GM19463 (cell line): ENCODE measurements at regions not wholly inside any gene's neighbourhood (a gene's known extent, or its start where the extent isn't known, plus 50 kb on each side); places are given as distances from the start of the nearest gene placed in this dataset.
"Not testable (repeated sequence)": the region's sequence is repeated elsewhere in the genome, so short reads cannot be mapped to it uniquely, and the experiment has no call there.

Experiments used
- ATAC-seq: cut with Tn5 transposase; IDR thresholded peaks from one replicate; pipeline ENCODE4 v1.9.1; 2021; ENCODE audit warnings: mild to moderate bottlenecking, moderate library complexity; ENCODE audit not compliant: unreplicated experiment

DNA sequence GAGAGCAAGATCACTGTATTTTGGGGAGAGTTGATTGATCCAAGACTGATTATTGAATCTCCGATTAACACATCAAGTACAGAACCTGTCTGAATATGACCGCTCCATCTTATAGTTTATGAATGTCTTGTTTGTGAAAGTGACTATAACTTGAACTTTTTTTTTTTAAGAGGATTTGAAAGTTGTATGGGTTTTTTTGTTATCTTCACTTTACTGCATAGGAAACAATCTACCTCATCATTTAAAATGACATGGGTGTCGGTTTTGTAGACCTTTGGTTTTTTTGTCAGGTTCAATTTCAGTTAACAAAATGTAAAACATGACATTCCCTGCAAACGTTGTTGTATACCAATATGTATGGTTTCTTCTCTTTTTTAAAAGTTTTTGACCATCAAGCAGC lies 103.0 kb upstream of the NUDT6 start:
- no peak for ATAC-seq

DNA sequence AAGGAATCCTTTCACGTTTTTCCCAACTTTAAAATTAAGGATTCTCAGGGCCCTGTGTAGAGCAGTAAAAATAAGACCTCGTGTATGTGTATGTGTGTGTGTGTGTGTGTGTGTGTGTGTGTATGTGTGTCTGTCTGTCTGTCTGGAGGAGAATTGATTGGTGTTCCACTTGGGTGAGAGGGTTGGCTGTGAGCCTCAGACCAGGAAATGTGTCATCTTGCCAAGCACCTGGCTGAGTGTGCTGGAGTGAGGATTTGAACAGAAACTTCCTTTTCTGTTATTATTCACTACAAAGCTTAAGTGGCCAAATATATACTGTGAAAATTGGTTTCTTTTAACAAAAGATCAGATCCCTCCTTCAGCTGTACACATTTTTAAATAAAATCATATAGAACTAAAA lies 103.6 kb upstream of the NUDT6 start:
- not testable (repeated sequence) for ATAC-seq

DNA sequence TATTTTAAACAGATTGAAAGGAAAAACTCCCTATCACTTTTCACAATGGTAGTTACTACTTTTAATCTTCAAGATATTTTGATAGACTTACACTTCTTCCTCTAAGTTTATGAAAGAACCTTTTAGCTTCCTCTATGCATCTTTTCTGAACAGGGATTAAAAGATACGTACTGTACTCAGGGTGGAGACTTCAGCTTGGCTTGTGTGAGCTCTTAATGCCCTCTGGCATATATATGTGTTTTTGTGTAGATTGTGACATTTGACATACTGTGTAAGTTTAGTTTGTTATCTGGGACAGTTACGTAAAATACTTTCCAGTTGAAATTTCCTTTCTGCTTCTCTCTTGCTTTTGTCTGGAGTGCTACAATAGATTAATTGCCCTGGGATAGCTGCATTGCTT lies 109.3 kb upstream of the NUDT6 start:
- no peak for ATAC-seq

DNA sequence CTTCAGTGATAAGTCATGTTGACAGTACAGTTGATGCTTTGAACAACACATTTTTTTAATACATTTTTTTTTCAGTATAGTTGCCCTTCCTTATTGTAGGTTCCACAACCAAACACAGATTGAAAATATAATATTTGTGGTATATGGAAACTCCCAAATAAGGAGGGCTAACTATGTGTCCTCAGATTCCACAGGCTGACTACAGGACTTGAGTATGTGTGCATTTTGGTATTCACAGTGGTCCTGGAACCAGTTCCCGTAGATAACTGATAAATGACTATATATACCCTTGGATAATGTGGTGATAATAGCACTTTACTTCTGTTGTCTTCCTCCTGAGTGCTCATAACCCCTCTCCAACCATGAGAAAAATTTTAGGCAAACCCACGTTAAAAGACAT lies 111.6 kb upstream of the NUDT6 start:
- no peak for ATAC-seq

DNA sequence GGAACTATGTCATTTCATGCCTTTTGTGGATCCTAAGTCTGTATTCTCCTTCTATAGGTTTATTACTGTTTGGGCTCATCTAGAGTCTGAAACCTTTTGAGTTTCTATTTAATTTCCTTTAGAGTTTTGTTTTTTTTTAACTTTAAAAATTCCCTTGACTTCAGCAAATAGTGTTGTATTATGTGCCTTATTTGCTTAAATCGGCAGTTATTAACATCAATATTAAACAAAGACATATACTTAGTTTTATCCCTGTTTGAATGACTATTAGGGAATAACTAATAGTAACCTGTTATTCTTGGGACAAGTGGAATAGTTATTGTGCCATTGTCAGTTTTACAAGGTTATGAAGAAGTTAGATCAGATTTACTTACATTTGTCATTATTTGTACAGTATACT lies 112.8 kb upstream of the NUDT6 start:
- ATAC-seq = no peak

DNA sequence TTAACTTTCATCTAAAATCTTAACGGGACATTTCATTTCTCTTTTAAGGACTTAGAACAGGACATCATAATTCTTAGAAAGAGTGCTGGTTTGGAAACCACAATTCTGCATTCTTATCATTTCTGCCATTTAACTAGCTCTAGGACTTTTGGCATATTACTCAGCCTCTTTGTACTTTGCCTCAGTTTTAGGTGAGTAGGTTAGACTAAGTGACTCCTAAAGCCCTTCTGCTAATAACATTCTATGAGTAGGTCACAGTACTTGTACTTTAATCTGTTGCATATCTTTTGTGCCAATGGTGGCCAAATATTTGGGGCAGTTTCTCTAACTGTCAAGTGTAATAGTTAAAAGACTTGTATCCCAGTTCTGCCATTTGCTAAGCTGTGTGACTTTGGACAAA lies 115.4 kb upstream of the NUDT6 start:
- ATAC-seq = no peak

DNA sequence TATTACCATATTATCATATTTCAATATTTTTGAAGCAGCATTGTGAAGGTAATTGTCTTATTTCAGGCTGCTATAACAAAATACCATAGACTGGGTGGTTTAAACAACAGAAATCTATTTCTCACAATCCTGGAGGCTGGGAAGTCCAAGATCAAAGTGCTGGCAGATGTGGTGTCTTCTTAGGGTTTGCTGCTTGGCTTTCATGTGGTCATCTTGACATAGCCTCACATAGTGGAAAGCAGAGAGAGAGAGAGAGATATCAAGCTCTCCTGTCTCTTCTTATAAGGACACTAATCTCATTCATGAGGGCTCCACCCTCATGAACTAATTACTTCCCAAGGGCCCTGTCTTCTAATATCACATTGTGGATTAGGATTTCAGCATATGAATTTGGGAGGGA lies 119.7 kb upstream of the NUDT6 start:
- ATAC-seq = no peak

DNA sequence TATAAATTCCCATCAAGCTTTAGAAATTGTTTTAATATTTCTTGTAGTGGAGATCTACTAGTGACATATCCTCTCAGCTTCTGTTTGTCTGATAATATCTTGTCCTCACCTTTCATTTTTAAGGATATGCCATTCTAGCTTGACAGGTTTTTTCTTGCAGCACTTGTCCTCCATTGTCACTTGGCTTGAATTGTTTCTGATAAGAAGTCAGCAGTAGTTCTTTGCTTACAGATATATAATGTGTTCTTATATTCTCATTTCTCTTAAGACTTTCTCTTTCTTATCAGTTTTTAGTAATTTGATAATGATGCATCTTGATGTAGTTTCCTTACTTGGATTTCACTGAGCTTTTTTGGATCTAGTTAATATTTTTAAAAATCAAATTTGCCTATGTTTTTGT lies 120.6 kb upstream of the NUDT6 start:
- no peak for ATAC-seq

DNA sequence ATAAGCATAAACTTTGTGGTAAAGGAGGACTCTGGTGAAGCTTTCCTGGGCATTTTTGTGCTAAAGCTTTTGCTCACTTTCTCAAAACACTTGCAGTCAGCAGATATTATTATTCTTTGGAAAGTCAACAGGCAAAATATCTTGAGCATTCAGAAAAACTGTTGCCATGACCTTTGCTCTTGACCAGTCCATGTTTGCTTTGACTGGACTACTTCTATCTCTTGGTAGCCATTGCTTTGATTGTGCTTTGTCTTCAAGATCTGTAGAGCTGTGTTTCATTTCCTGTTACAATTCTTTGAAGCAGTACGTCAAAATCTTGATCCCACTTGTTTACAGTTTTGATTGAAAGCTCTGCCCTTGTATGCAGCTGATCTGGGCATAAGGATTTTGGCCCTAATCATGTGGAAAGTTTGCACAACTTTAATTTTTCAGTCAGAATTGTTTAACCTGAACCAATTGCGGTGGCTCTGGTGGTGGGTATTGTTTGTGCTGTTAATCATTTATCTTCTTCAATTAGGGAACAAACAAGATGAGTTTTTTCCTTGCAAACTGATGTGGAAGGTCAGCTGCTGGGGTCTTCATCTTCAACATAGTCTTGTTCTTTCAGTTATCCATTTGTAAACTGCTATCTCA lies 121.5 kb upstream of the NUDT6 start:
- ATAC-seq = no peak

DNA sequence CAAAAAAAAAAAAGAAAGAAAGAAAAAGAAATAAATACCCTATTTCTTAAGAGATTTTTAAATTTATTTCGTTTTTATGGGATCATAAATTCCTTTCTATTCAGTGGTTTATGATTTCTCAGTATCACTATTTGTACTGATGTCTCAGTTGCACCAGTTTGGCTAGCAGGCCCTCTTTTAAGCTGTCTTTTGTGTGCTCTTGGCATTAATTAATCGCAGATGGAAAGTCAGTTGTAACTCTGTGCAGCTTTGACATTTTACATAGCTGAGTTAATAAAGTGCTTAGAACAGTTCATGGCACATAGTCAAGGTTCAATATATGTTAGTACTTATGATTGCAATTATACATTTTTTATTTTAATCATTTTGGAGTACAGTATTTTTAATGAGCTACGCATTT lies 123.7 kb upstream of the NUDT6 start:
- ATAC-seq = no peak

DNA sequence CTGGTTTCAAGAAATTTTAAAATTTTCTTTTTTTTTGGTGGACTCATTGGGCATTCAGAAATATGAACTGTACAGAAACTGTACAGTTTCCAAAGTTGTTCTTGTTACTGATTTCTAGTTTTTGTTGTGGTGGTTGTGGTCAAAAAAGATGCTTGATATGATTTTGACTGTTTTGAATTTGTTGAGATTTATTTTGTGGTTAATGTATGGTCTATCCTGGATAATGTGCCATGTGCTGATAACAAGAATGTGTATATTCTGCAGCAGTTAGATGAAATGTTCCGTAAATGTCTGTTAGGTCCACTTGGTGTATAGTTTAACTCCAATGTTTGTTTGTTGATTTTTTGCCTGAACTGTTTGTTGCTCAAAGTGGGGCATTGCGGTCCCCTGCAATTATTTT lies 127.6 kb upstream of the NUDT6 start:
- ATAC-seq = no peak

DNA sequence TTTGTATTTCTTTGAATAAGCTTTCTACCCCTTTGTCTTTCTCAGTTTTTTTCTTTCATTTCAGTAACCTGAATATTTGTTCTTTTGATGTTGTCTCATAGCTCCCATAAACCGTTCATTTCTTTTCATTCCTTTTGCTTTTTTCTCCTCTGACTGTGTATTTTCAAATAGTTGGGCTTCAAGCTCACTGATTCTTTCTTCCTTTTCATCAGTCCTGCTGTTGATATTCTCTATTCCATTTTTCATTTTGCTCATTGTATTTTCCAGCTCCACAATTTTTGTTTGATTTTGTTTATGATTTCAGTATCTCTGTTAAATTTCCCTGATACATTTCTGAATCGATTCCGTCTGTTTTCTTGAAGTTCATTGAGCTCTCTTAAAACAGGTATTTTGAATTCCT lies 129.6 kb upstream of the NUDT6 start:
- no peak for ATAC-seq

DNA sequence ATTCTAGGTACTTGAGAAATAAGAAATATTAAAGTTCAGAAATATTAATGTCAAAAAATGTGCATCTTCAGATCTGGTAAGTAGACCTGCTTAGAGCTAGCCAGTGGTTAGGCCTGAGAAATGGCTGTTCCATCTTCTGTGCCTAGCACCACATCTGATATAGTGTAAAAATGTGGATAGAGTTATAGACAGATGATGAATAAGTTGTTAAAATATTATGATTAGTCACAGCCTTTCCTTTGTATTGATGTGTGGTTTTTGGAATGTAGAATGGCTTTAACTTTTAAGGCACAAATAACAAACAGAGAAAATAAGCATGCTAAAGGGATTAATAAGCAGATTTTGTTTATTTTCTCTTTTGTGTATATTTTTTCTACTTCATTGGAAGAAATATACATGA lies 133.5 kb upstream of the NUDT6 start:
- ATAC-seq = no peak

DNA sequence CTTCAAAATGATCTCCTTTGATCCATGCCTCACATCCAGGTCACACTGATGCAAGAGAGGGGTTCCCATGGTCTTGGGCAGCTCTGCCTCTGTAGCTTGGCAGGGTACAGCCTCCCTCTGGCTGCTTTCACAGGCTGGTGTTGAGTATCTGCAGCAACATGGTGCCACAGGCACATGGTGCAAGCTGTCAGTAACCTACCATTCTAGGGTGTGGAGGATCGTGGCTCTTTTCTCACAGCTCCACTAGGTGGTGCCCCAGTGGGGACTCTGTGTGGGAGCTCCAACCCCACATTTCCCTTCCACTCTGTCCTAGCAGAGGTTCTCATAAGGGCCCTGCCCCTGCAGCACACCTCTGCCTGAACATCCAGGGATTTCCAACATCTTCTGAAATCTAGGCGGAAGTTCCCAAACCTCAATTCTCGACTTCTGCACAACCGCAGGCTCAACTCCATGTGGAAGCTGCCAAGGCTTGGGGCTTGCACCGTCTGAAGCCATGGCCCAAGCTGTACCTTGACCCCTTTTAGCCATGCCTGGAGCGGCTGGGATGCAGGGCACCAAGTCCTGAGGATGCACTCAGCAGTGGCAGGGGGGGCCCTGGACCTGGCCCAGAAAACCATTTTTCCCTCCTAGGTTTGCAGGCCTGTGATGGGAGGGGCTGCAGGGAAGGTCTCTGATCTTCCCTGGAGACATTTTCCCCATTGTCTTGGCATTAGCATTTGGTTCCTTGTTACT lies 137.8 kb upstream of the NUDT6 start:
- ATAC-seq = no peak

DNA sequence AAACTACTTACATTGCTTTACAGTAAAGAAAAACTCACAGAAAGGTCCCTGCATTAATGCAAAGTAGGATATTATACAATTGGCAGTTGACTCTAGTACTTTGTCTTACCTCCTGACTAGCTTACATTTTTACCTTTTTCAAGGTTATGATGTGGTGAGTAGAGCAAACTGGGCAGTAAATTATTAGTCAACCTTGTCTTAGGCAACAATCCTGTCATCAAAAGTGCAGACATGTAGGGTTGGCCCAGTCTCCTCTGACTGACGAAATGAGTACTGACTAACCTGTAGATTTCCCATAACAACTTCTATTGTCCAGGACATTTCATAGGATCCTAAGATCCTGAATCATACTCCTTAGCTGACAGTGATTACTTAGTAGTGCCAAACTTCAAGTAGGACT lies 142.0 kb upstream of the NUDT6 start:
- ATAC-seq = no peak

DNA sequence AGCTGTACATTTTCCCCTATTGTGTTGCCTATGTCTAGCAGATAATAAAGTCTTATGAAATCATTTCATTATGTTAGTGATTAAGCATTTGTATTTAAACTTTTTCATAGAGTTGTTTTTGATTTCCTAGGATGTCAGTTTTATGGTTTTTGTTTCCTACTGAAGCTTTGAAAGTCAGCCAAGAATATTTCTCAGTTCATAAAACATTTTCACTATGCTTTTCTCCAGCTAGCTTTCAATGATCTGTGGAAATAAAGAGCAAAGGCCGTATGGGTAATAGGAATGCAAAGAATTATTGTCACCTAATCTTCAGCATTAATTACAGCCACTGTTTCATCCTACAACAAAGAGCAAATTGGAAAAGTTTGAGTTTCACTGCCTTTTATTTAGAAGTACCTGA lies 145.7 kb upstream of the NUDT6 start:
- no peak for ATAC-seq

DNA sequence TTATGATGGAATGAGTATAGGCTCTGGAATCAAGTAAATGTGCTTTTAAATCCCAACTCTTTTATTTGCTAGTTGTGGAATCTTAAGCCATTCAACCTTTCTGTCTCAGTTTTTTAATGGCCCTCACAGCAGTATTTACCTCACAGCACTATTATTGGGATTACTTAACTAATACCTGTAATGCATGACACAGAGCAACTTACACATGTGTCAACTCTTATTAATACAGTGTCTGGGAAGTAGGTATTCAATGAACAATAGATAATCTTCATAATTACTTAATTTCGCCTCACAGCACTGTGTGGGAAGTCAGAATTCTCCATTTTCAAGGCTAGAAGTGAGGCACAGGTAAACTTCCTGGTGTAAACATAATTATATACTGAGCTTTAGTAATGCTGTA lies 149.7 kb upstream of the NUDT6 start:
- no peak for ATAC-seq

DNA sequence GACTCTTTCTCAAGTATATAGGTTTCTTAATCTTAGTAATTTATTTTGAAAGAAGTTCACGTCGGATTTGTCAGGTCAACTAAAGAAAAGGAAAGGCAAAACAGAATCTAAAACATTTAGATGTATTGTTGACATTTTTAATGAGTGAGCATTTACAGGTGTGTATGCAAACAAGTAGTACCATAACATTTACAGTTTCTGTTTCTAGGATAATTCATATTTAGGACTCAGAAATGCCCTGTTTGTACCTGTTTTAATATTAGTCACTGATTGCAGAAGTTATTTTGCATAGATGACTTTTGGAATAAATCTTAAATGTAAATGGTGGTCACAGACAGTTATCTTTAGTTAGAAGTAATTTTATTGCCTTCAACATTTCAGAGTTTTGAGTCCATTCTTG lies 151.3 kb upstream of the NUDT6 start:
- no peak for ATAC-seq

DNA sequence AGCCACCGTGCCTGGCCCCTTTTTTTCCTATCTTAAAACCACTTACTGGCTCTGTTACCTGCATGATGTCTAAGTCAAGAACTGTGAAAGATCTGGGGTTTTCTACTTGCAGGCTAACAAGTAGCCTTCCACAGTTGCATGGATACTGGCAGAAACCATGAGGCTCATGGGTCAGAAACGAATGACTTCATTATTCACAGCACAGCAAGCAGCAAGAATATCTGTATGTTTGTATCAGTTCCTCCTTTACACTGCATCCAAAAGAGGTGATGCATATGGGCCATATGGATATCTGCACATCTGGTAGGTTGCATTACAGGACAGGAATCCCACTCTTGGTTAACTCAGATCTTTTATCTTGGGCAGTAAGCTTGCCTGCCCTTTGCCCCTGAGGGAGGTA lies 154.9 kb upstream of the NUDT6 start:
- no peak for ATAC-seq

DNA sequence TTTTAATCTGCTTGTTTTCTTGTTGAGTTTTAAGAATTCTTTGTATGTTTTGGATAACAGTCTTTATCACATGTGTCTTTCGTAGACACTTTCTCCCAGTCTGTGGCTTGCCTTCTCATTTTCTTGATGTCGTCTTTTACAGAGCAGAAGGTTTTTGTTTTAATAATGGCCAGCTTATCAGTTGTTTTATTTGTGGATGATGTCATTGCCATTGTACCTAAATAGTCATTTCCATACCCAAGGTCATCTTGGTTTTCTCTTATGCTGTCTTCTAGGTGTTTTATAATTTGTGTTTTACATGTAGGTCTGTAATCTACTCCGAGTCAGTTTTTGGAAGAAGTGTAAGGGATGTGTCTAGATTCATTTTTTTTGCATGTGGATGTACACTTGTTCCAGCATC lies 159.6 kb upstream of the NUDT6 start:
- ATAC-seq = no peak

DNA sequence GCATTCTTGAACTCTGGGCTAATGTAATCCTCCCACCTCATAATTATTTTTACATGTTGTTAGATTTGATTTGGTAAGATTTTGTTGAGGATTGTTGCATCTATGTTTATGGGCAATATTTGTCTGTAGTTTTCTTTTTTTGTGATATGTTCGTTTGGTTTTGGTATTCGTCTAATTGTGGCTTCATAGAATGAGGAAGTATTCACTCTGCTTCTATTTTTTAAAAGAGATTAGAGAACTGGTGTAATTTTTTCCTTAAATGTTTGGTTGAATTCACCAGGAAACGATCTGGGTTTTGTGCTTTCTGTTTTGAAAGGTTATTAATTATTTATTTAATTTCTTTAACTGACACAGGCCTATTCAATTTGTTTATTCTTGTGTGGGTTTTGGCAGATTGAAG lies 161.2 kb upstream of the NUDT6 start:
- no peak for ATAC-seq

DNA sequence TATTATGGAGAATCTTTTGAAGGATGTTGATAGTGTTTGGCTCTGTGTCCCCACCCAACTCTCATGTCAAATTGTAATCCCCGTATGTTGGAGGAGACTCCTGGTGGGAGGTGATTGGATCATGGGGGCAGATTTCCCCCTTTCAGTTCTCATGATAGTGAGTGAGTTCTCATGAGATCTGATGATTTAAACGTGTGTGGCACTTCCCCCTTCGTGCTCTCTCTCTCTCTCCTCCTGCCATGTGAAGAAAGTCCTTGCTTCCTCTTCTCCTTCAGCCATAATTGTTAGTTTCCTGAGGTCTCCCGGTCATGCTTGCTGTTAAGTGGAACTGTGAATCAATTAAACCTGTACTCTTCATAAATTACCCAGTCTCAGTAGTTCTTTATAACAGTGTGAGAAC lies 166.1 kb upstream of the NUDT6 start:
- no peak for ATAC-seq

DNA sequence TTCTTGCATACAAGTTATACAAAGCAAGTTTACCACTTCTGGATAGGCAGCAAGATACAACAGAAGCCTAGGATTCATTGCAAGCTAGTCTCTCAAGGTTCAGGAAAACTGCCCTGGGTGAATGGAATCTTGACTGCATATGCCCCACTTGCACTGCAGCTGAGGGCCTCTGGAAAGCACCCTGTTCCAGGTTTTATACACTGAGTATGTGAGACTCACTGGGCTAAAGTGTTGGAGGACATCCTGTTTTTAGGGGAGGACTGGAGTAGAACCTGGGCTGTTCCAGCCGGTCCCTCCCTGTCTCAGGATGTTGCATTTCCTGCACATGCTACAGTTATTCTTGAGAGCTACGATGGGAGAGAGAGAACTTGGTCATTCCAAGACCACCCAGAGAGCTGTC lies 168.5 kb upstream of the NUDT6 start:
- ATAC-seq = no peak
